ENCODE measurements at regions not wholly inside any gene's neighbourhood (a gene's known extent, or its start where the extent isn't known, plus 50 kb on each side); places are given as distances from the start of the nearest gene placed in this dataset.
A peak's percentile ranks its signal among the peaks of the same experiment; 100 is the strongest.

DNA sequence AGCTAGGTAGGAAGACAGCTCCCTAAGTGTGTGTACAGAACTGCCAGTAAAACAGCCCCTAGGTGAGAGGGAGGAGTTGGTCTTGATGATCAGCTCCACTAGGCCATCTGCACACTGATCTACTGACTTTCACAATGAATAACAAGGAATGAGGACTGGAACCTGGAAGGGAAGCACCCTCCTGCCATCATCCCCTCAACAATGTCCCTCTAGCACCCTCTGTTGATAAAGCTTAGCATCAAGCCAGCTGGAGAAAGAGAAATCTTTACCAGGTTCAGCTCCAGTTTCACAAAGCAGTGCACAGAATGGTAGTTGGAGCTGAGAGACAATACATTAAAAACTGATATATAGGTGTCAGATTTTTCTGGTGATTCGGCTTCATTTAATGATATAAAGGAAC, 57.2 kb upstream of the IRAK1BP1 start:
- no peaks in the 10 kb centered on the region for H3K27me3 ChIP-seq (ENCODE audit: low read depth)
- TF ChIP-seq CTCF (IDR thresholded peaks at IDR 0.05; ENCODE audit: borderline replicate concordance), result peak; percentile 27
- DNase-seq, result no peak
- H3K9me3 ChIP-seq (replicated peaks), result peaks cover 13% of the 10 kb centered on the region
- no peak overlapping the region for H3K4me3 ChIP-seq
- H3K27ac ChIP-seq (replicated peaks), result no peak overlapping the region
- intact Hi-C loops (cut with micrococcal nuclease), result no loop called here
- H3K36me3 ChIP-seq, result no peaks in the 10 kb centered on the region
- H3K4me1 ChIP-seq, result no peaks in the 10 kb centered on the region

DNA sequence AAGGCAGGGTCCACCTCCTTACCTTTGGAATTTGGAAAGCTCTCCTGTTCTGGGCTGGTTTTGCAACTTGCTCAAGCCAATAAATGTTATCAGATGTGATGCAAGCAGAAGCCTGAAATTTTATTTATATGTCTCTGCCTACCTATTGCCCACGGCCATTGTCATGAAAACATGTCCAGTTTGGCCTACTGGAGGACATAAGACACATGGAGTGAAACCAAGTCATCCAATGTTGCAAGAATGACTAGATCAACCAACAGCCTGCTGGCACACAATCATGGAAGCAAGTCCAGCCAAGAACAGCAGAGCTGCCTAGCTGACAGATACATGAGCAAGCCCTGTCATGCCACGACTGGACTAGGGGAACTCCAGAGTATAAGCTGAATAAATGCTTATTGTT, 56.7 kb upstream of the IRAK1BP1 start:
- intact Hi-C loops (cut with micrococcal nuclease), result no loop called here
- DNase-seq, result no peak
- no peak for TF ChIP-seq CTCF (IDR thresholded peaks at IDR 0.05; ENCODE audit: borderline replicate concordance)
- Histone ChIP-seq H3K9me3 (replicated peaks) (peaks cover 13% of the 10 kb centered on the region), H3K27me3 (ENCODE audit: low read depth) (no peaks in the 10 kb centered on the region), H3K4me1 (no peaks in the 10 kb centered on the region), H3K27ac (replicated peaks) (no peak overlapping the region), H3K4me3 (no peak overlapping the region), H3K36me3 (no peaks in the 10 kb centered on the region)

Data from left ventricle myocardium inferior (tissue), 1 donor.